ENCODE measurements at regions not wholly inside any gene's neighbourhood (a gene's known extent, or its start where the extent isn't known, plus 50 kb on each side); places are given as distances from the start of the nearest gene placed in this dataset.
"Not testable (repeated sequence)": the region's sequence is repeated elsewhere in the genome, so short reads cannot be mapped to it uniquely, and the experiment has no call there.

DNA sequence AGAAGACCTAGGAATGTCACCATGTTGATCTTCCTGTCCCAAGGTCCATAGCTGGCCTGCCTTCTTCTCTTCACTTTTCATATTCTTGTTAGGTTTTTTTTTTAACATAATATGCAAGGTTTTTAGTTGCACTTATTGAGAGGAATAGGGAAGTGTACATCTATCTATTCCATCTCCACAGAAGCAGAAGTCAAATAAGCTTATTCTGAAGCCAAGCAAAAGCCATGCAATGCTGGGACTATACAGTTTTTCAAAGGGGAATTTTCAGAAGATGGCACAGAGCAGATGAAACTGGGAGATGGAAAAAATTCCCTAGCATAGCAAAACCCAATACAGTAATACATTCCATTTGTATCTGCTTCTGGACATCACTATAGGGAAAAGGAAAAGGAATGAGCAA, 447.6 kb downstream of the GADD45G start:
- DNase-seq (ENCODE audit: low read depth, low spot score) = no peak

DNA sequence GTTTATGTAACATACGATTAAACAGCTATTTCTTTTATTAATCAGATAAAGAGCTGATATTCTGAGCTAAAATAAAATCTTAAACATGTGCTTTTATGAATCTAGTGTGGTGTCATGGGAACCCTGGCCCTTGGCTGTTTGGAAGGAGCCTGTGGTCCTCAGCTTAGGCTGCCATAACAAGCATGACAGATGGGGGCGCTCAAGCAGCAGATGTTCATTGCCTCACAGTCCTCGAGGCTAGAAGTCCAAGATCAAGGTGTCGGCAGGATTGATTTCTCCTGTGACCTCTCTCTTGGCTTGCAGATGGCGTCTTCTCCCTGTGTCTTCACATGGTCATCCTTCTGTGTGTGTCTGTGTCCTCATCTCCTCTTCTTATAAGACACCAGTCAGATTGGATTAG, 448.2 kb downstream of the GADD45G start:
- DNase-seq (ENCODE audit: low read depth, low spot score) = no peak

DNA sequence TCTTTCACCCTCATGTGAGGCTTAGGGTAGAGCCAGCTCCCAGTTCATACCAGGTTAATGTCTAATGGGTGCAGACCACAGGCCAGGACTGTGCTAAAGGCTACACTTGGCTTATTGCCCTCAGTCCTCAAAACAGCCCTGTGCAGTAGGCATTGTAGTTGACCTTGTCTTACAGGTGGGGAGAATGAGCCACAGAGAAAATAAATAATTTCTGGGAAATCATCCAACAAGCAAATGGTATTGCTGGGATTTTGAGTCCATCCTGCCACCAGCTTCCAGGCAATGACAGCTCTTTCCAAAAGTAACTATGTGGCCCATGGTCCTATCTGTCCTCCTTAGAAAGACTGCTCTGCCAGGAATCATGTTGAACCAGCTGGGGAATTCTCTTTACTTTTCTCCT, 450.0 kb downstream of the GADD45G start:
- no peak for DNase-seq (ENCODE audit: low read depth, low spot score)

DNA sequence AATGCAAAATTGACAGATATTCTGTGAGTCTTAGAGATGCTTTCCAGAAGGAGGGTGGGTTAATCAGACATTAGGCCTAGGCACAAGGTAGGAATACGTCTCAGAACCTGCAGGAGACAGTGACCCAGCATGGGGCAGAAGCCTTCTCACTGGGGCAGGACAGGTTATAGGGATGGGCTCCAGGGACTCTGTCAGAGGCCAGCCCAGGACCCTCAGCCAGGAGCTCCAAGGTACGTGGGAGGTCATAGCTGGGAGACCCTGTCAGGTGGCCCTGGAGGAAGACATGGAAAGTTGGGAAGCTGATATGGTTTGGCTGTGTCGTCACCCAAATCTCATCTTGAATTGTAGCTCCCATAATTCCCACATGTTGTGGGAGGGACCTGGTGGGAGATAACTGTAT, 450.4 kb downstream of the GADD45G start:
- no peak for DNase-seq (ENCODE audit: low read depth, low spot score)

DNA sequence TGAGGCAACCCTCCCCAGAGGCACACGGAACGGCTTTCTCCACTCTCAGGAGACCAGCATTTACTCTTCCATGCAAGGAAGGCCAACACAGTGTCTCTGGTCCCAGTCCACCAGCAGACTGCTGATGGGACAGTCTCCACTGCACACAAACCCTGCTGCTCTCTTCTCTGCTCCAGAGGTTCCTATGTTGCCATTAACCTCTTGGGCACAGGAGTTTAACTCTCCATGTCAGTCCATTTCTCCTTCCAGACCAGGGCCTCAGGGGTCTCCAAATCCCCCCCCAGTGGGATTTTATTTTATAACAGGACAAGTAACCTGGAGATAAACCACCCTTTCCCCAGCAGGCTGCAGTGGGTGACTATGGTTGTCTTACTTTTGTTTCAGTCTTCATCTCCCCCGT, 452.5 kb downstream of the GADD45G start:
- no peak for DNase-seq (ENCODE audit: low read depth, low spot score)

DNA sequence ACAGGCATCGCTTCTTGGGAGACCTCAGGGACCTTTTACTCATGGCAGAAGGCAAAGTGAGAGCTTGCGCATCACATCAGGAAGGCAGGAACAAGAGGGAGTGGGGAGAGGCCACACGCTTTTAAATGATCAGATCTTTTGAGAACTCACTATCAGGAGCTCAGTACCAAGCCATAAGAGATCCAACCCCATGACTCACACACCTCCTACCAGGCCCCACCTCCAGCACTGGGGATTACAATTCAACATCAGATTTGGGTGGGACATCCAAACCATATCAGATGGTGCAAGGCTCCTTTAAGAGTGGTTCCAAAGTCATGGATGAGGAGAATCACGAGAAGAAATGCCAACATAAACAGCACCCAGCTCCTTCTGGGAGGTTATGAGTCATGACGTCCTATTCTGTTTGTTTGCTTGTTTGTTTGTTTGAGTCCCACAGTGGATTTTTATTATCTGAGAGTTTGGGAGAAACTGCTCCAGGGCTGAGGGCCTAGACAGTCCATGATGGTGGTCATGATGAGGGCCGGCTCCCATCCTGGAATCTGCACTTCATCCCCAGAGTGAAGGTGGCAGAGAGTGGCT, 453.5 kb downstream of the GADD45G start:
- no peak for DNase-seq (ENCODE audit: low read depth, low spot score)

DNA sequence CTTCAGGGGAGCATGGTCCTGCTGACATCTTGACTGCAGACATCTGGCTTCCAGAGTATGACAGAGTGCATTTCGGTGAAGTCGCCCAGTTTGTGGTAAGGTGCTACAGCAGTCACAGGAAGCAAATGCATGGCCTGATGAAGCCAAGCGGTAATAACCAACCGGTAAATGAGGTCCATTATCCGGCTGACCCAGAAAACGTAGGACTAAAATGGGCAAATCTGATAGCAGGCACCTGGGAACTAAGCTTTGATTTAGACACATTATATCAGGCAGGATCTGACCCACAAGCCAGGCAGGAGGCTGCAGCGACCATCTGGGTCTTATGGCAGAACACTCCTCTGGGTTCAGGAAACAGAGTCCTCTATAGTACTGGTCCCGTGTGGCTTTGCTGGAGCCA, 454.6 kb downstream of the GADD45G start:
- no peak for DNase-seq (ENCODE audit: low read depth, low spot score)

DNA sequence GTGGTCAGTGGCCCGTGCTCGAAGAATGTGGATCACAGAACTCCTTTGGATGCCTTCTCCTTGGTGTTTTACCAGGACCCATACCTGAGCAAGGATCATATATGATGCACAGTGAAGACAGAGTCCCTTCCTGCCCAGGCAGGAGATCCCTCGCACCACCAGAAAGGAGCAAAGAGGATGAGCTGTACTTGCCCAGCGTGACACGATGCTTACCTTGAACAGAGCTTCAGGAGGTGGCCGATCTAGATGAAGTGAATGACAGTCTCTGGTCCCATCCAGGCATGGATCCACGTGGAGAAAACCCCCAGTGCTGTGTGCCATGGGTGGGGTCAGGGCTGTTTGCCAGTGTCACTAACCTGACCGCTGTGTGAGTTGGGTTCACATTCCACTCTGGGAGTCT, 455.4 kb downstream of the GADD45G start:
- DNase-seq (ENCODE audit: low read depth, low spot score) = no peak

DNA sequence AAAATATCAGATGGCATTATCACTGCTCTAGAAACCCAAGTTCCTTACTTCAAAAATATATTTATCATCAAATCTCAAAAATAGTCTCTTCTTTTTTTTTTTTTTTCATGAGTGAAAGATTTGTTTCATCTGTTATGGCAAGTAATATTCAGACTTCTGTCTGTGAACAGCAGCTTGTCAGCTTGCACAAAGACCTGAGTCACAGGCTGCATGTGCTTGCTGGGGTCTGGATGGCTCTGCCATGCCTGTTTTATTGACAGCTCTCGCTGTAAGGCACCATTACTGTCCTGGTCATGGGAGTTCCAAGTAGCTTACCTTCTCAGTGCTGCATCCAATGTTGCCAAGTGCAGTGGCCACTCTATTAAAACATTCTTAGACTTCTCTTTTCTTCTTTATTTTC, 456.4 kb downstream of the GADD45G start:
- no peak for DNase-seq (ENCODE audit: low read depth, low spot score)

DNA sequence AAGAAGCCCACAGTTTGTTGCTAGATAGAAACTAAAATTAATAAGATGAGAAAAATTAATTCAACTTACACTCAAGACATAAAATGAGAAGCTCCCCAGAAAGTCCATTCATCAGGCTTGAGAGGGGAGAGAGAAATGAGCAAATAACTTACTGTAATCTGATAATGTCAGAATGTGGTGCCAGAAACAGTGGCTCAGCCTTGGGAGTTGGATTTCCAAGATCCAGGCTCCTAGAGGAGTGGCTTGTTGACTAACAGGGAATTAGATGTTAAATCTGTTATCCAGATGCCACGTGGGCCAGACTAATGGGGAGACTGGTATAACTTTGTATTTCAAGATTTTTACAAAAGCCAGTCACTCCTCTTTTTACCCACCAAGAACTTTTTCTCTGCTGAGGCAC, 458.2 kb downstream of the GADD45G start:
- no peak for DNase-seq (ENCODE audit: low read depth, low spot score)

DNA sequence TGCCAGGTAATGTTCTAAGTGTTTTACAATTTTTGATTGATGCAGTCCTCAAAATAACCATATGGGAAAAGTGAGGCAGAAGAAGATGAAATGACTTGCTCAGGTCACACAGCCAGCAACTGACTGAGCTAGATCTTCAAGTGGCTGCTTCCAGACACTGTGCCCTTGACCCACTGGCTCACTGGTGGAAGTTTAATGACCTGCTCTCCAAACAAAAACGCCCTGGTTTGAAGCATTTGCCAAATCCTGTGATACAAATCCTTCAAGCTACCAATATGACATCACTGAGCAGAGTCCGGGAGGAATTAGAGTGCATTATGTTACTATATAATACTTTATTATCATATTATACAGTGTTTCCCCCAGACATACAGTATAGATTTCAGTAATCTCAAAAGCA, 459.4 kb downstream of the GADD45G start:
- no peak for DNase-seq (ENCODE audit: low read depth, low spot score)

DNA sequence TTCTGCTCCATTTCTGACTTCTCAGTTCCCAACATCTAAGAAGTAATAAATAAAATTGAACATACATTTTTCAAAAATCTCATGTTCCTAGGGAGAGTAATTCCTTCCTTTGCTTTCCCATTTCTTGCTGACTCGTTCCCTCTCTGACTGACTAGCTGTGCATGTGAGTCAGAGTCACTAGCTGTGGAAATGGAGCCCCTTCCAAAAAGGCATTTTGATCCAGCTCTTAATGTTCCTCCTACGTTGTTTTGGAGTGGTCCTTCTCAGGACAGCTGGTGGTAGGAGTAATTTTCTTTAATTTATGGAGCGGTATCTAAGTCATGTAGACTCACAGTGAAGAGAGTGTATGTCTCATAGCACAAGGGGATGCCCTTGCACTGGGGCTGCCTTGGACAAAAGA, 460.2 kb downstream of the GADD45G start:
- no peak for DNase-seq (ENCODE audit: low read depth, low spot score)

DNA sequence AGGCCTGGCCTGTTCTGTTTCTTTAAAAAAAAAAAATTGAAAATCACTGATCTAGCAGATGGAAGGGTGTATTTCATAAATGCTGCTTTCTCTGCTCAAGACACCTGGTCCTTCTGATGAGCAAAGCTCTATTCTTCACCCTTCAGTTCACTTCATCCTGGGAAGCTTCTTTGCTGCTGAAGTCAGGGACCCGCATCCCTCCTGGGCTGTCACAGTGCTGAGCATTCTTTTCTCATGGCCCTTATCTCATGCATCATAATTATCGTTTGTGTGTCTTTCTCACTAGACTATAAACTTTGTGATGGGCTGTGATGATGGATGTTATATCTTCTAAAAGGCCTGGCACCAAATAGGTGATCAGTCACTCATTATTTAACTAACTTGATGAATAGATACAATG, 461.0 kb downstream of the GADD45G start:
- no peak for DNase-seq (ENCODE audit: low read depth, low spot score)

DNA sequence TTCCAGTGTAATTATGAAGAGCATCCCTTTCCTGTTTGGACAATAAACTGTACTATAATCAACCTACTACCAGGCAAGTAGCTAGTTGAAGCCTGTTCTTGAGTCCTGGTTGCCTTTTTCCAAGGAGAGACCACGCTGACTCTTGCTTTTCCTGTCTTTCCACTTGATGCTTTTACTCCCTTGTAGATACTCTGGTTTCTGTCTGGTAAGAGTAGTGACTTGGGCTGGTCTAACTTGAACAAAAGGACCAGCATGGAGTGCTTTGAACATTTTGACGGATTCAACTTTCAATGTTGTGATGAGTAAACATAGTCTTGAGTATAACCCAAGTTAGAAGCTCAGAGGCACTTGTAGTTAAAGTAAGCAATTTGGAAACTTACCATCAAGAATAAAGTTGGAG, 464.3 kb downstream of the GADD45G start:
- DNase-seq (ENCODE audit: low read depth, low spot score) = no peak

DNA sequence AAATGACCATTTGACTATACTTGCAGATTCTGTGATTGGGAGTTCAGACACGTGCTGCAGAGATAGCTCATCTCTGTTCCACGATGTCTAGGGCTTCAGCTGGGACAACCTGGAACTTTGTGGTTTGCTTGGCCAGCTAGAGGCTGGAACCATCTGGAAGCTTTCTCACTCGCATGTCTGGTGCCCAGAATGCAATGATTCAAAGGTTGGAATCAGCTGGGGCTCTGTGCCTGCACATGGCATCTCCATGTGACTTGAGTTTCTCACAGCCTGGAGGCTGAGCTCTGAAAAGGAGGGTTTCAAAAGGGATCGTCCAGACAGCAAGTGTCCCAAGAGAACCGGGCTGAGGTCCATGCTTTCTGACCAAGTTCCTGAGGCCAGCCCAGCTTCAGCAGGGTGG, 465.2 kb downstream of the GADD45G start:
- DNase-seq (ENCODE audit: low read depth, low spot score) = no peak

DNA sequence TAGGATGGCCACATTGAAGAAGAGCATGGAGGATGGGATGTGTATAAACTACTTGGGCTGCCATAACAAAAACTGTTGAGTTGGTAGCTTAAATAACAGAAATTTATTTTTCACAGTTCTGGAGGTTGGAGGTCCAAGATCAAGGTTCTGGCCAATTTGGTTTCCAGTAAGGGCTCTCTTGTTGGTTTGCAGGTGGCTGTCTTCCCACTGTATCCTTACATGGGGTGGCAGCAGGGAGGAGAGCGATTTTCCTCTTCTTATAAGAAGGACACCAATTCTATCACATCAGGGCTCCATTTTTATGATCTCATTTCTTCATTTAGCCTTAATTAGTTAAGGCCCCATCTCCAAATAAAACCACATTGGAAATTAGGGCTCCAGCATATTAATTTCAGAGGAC, 465.7 kb downstream of the GADD45G start:
- no peak for DNase-seq (ENCODE audit: low read depth, low spot score)

DNA sequence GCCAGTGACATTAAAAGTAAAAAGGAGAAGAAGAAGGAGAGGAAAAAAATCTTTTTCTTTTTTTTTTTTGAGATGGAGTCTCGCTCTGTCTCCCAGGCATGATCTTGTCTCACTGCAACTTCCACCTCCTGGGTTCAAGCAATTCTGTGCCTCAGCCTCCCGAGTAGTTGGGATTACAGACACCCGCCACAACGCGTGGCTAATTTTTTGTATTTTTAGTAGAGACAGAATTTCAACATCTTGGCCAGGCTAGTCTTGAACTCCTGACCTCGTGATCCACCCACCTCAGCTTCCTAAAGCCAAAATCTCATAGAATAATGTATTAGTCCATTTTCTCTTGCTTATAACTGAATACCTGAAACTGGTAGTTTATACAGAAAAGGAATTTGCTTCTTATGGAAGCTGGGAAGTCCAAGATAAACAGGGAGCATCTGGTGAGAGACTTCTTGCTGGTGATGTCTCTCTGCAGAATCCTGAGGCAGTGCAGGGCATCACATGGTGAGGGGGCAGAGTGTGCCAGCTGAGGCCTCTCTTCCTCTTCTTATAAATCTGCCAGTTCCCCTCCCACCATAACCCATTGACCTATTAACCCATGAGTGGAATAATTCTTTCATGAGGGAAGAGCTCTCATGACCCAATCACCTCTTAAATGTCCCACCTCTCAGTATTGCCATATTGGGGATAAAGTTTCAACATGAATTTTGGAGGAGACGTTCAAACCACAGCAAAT, 466.3 kb downstream of the GADD45G start:
- no peak for DNase-seq (ENCODE audit: low read depth, low spot score)

DNA sequence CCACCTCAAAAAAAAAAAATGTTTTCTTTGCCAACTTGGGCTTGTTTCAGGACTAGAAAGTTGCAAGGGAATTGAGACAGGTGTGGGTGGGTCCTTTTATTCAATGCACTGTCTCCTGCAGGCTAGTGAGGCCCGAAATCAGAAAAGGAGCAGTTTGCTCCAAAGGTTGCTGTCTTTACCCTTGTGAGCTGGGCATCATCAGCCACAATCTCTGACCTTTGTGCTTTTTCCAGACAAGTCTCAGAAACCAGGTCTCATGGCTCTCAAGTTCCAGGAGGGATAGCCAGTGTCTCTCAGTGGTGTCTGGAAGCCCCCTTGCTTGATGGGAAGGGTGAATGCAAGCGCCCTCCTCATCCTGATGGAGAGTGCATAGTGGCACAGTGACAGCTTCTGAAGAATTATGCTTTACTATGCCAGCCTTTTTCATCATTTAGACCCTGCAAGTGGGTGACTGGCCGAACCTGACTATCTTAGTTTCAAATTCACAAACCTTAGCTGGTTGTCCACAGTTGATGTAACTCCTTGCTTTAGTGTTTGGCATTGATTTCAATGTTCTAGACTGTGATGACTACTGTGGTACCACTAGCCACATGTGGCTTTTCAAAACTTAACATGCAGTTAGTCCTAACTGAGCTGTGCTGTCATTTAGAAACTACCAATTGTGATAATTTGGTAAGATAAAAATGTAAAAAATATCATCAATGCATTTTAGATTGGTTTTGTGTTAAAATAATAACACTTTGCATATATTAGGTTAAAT, 468.6 kb downstream of the GADD45G start:
- no peak for DNase-seq (ENCODE audit: low read depth, low spot score)

DNA sequence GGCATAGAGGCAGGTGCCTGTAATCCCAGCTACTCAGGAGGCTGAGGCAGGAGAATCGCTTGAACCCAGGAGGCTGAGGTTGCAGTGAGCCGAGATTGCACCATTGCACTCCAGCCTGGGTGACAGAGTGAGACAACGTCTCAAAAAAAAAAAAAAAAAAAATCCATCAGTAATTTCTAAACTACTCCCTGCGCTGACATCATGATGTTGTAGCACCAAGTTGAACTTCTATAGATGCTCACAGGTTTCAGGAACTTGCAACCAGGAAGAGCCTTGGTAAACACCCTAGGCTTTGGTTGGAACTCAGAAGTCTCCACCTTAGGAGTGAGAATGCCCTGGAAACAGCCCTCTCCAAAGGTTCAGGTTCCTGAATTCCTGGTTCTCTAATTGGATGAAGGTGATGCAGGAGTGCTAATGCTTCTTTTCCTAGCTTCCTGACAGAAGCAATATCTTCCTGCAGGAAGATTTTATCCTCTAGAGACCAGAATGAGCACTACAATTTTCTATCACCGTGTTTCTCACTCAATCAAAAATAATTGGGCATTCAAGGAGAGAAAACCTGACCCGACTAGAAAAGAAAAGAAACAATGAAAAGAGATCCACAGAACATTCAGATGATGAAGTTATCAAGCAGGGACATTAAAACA, 469.6 kb downstream of the GADD45G start:
- no peak for DNase-seq (ENCODE audit: low read depth, low spot score)

DNA sequence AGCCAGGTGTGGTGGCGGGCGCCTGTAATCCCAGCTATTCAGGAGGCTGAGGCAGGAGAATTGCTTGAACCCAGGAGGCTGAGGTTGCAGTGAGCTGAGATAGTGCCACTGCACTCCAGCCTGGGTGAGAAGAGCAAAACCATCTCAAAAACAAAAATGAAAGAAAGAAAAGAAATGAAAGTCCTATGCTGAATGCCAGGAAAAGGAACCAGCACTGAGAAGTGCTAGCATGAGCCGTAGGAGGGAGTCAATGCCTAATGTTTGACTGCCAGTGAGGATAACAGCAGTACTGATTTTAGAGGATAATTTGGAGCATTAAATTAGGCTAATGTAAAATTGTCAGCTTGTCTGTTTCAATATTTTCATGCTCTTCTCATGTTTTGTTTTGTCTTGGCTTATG, 472.8 kb downstream of the GADD45G start:
- DNase-seq (ENCODE audit: low read depth, low spot score) = not testable (repeated sequence)

DNA sequence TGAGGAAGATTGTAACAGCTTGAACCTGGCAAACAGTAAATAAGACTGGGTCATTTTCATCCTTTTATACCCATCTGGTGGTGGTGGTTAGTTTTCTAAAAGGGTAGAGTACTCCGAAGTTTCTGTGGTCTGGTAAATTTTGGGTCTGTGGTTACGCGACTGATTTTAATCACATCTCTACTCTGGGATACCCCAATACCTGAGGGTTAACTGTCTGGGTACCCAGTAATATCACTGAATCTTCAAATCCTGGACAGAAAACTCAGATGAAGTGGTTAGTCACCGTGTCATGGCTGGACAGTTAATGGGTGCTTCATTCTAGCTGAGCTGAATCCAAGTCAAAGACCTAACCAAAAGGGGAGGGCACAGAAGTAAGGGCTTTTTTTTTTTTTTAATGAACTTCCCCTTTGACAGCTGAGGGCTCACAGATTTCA, 474.2 kb downstream of the GADD45G start:
- no peak for DNase-seq (ENCODE audit: low read depth, low spot score)

DNA sequence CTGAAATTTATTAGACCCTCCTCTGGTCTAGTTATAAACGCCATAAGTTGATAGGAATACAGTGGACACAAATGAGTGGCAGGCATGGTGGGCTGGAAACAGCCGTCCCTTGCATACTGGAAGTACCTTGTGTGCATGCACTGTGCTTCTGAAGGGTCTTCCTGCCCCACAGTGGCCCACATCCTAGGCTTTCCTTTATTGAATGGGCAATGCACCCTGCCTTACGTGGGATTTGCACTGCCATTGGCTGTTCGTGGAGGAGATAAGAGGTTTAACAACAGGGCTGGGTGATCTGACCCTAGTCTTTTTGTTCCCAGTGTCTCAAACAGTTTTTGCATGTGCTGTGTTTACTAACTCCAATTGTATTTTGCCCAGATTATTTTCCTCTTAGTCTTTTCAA, 480.8 kb downstream of the GADD45G start:
- no peak for DNase-seq (ENCODE audit: low read depth, low spot score)

DNA sequence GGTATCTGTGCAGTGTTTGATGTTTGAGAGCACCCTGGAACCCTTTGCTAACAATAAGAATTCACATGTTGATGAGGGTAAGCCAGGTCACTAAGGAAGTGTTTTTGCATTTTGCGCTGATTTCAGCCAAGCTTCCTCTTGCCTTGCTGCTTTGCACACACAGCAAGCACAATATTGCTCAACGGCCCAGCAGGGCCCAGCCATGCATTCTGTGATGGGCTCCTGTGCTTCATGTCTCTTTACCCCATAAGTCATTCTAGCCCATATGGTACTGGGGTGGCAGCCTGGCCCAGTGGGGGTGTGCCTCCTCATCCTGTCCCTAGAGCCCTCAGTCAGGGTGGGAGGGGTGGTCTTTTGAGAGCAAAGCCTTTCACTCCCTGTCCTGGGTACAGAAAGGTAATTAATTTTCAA, 481.3 kb downstream of the GADD45G start:
- DNase-seq (ENCODE audit: low read depth, low spot score) = no peak
